GM21526 (cell line): ENCODE measurements at regions not wholly inside any gene's neighbourhood (a gene's known extent, or its start where the extent isn't known, plus 50 kb on each side); places are given as distances from the start of the nearest gene placed in this dataset.
"Not testable (repeated sequence)": the region's sequence is repeated elsewhere in the genome, so short reads cannot be mapped to it uniquely, and the experiment has no call there.

Source experiments
- ATAC-seq: cut with Tn5 transposase; IDR thresholded peaks from one replicate; pipeline ENCODE4 v1.9.1; 2021; ENCODE audit warnings: moderate library complexity; ENCODE audit not compliant: unreplicated experiment, low FRiP score

DNA sequence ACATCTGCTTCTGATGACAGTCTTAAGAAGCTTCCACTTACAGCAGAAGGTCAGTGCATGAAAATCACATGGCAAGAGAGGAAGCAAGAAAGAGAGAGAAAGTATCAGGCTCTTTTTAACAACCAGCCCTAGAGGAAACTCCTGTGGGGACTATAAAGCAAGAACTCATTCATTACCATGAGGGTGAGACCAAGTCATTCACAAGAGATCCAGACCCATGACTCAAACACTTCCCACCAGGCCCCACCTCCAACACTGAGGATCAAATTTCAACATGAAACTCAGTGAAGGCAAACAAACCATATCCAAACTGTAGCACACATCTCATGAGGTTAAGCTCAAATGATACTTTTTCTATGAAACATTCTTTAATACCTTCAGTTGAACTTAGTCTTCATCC lies 643.2 kb upstream of the SYNCRIP start:
- no peak for ATAC-seq

DNA sequence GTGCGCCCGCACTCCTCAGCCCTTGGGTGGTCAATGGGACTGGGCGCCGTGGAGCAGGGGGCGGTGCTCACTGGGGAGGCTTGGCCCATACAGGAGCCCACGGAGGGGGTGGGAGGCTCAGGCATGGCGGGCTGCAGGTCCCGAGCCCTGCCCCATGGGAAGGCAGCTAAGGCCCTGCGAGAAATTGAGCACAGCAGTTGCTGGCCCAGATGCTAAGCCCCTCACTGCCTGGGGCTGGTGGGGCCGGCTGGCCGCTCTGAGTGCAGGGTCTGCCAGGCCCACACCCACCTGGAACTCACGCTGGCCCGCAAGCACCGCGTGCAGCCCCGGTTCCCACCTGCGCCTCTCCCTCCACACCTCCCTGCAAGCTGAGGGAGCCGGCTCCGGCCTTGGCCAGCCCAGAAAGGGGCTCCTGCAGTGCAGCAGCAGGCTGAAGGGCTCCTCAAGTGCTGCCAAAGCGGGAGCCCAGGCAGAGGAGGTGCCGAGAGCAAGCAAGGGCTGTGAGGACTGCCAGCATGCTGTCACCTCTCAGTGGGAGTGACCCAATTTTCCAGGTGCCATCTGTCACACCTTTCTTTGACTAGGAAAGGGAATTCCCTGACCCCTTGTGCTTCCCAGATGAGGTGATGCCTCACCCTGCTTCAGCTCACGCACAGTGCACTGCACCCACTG lies 642.3 kb upstream of the SYNCRIP start:
- not testable (repeated sequence) for ATAC-seq

DNA sequence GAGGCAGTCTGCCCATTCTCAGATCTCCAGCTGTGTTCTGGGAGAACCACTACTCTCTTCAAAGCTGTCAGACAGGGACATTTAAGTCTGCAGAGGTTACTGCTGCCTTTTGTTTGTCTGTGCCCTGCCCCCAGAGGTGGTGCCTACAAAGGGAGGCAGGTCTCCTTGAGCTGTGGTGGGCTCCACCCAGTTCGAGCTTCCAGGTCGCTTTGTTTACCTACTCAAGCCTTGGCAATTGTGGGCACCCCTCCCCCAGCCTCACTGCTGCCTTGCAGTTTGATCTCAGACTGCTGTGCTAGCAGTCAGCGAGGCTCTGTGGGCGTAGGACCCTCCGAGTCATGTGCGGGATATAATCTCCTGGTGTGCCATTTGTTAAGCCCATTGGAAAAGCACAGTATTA lies 640.9 kb upstream of the SYNCRIP start:
- not testable (repeated sequence) for ATAC-seq

DNA sequence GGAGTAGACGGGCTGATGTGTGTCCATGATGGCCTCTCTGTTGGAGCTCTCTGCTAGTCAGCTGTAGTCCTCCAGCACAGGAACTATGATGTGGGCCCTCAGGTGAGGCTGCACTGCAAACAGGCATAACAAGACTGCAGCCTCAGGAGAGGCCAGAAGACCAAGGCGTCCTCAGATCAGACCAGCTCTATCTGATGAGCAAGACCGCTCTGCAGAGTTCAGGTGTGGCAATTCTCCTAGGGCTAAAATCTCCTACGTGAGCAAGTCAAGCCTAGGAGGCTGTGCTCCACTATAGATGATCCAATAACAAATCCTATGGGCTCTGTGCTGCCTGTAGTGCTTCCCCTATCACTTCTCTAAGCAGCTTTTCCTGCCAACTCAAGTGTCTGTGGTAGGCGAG lies 633.4 kb upstream of the SYNCRIP start:
- ATAC-seq, result no peak

DNA sequence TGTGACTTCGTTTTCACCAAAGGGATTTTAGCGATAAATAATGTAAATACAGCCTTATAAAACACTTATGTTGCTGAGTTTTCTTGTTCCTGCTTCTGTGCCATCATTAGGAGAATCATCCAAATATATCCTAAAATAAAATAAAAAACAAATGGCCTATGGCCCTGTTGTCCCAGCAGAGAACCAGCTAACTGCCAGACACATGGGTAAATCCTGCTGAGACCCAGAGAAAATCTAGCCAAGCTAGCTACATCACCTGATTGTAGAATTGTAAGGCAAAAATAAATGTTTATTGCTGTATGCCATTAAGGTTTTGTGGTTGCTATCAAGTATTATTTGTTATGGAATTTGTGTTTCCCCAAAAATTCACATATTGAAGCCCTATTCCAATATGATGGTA lies 631.2 kb upstream of the SYNCRIP start:
- ATAC-seq, result no peak

DNA sequence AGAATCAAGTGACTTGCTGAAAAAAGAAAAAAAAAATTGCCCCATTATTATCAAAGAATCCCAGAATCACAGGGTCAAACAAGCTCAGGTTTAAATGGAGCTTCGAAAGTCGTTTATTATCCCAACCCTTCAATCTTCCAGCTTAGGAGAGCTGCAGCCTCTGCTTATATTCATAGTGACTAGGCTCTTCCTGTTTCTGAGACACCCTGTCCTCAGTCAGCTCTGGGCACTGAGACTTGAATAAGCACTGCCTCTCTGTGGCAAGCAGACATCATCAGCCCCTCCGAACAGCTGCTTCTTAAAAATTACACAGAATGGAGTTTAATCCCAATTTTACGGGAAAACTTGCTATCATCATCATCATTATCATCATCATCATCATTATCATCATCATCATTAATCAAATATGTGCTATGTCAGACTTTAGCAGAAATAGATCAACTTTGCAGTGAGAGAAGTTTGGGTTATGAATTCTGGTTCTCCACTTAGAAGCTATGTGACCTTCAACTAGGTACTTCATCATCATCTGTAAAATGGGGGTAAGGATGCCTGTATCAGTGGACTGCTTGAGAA lies 614.0 kb upstream of the SYNCRIP start:
- ATAC-seq, result no peak

DNA sequence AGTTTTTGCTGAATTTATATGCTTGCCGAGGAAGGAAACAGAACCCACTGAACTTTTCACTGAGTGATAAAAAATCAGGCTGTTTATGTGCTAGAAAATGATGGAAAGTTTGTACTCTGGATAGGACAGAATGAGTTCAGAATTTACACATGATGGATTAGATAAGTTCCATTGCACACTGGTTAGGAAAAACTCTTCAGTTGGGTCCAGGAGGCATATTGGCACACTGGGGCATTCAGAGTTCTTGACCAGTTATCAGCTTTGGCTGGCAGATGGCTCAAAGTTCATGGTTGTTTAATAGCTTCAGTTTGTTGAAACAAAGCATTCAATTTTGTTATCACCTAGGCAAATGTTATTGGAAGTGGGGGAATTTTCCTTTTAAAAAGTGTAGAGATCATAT lies 613.3 kb upstream of the SYNCRIP start:
- ATAC-seq, result no peak

DNA sequence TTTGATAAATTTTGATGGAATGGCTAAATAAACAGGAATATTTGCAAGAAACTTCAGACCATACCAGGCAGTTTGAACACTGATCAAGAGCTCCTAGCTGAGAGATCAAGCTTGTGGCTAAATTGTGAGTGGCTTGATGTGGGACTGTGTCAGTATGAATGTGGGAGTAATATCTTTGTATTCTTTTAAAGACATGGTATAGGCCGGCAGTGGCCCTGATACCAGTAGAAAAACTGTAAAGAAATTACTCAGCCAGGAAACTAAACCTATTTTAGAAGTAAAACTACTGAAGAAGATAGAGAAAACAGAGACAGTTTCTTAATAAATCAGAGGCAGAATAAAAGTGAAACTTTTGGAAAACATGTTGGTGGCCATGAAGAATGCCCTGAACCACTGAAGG lies 608.4 kb upstream of the SYNCRIP start:
- ATAC-seq, result no peak

DNA sequence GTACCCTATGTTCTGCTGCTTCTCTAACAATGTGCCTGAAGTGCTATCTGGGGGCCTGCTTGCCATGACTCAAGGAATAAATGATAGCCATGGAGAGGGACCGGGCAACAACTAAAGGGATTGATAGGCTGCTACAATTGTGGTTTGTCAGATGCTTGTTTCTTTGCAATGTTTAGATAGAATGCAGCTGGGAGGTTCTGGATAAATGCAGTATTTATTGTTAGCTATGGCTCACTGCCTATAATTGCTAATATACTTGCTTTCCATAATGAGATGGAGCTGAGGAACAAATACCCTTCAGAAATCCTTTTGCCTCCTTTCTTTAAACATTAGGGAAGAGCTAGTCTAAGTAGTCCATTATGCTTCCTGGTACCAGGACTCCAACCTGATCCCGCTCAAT lies 575.2 kb upstream of the SYNCRIP start:
- ATAC-seq, result no peak

DNA sequence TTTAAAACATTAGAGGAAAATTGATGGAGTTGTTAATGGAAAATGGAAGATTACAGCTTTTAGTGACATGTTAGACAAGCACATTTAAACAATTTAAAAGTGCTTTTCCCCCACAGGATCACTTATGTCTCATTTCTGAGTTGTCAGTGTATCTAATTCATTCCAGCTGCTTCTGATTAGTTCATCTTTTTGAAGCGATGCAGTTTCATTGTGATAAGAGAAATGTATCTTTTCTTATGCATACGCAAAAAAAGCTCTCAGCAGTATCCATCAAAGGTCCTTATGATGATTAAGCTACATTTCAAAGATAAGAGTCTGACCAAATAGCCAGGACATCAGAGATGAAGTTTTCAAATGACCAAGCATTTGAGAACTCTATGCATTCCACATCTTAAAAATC lies 572.6 kb upstream of the SYNCRIP start:
- ATAC-seq, result no peak

DNA sequence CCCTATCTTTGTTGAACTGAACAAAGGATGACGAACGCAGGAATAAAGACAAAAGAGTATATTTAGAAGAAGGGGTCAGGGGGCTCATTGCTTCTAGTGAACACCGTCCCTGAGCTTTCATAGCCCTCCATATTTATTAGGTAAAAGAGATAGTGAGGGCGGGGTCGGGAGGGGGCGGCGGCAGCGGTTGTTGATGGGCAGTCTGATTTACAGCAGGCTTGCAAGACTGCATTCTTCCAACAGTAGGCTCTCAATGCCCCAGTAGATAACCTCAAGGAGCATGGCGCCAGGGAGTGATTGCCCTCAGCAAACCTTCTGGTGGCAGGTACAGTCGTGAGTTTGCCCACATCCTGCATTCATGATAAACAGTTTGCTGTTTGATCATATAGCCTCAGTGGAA lies 563.3 kb upstream of the SYNCRIP start:
- no peak for ATAC-seq

DNA sequence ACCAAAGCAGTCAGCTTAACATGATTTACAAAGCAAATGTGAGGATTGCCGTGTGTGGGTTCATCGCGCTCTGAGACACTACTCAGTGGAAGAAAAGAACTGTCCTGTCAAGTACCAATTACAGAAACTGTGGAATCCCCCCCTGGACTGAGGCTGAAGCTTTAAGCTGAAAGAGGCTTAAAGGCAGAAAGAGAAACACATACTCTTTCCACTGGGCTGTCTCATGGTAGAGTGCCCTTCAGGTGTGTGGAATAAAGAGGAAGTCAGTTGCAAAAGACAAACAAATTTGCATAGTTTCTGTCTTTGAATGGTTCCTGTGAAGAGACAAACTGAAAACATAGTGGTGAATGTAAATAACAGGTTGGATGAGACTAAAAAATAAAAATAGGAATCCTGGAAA lies 560.4 kb upstream of the SYNCRIP start:
- no peak for ATAC-seq

DNA sequence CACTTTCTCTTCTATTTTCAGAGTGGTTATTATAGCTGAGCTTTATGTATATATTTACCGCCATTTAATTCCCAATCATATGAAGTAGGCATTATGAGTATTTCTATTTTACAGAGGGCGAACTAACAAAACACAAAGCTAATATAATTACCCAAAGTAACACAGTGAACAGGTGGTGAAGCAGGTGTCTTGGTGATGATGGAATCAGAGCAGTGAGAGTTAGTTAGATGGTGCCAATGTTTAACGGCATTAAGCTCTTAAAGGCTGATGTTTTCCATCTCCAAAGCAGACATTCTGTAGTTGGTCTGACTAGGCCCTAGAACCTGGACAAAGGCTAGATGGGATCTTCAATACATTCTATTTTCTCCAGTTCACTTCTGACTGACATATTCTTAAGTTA lies 551.1 kb upstream of the SYNCRIP start:
- no peak for ATAC-seq

DNA sequence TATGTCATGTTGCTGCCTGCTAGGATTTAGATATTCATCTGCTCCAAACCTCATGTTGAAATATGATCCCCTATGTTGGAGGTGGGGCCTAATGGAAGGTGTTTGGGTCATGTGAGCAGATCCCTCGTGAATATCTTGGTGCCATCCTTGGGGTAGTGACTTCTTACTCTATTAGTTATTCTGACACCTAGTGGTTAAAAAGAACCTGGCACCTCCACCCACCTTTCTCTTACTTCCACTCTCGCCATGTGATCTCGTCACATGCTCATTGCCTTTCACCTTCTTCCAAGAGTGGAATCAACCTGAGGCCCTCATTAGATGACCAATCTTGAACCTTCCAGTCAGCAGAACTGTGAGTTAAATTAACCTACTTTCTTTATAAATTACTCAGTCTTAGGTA lies 549.4 kb upstream of the SYNCRIP start:
- peak; percentile 81 for ATAC-seq

DNA sequence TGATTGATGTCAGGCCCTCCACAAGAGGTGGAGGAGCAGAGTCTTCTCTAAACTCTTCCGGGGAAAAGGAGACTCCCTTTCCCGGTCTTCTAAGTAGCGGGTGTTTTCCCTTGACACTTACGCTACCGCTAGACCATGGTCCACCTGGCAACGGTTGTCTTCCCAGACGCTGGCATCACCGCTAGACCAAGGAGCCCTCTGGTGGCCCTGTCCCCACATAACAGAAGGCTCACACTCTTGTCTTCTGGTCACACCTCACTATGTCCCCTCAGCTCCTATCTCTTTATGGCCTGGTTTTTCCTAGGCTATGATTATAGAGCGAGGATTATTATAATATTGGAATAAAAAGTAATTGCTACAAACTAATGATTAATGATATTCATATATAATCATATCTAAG lies 532.5 kb upstream of the SYNCRIP start:
- not testable (repeated sequence) for ATAC-seq

DNA sequence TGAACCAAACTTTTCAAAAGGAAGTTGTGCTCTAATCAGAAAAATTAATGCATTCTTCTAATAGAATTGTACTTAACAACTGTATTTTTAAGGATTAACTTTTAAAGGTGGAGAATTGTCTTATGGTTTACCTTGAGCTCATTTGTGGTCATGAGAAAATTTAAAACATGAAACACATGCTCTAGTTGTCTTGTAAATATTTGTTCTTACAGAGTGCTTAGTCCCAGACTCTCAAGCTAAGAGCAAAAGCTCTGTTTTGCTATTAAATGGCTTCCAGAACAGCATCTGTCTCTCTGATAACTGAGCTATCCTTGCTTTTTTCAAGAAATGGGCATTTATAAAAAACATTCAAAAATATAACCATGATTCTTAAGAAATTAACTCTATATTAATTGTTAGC lies 512.2 kb upstream of the SYNCRIP start:
- no peak for ATAC-seq

DNA sequence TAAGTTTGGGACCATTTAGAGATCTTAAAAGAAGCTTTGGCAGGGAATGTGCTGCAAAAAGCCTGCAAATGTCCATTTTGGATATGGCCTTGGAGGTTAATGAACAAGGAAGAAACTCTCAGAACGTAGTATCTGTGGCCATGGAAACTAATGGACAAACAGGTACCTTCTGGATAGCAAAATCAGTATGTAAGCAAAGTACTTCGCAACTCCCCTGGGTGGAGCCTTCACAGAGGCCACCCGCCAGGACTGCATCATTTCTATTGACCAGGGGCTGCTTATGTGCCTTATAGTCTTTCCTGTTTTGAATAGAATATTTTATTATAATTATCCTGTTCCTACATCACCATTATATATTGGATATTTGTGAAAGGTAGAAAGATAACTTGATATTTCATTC lies 510.8 kb upstream of the SYNCRIP start:
- ATAC-seq, result no peak

DNA sequence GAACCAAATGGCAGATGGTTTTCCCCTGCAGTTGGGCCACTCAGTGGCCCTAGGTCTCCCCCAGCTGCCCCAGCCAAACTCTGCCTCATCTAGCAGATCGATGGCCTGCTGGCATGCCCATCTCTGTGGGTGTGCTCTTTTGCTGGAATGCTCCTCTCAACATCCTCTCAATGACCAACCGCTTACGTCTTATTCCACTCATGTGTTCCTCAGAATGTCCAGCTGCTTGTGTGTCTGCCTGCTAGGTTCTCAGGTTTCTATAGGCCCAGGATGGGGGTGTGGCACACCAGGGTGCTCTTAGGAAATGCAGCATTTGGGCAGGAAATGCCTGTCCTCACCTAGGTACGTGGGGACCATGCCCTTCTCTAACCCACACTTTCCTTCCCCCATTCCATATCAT lies 509.9 kb upstream of the SYNCRIP start:
- ATAC-seq, result no peak

DNA sequence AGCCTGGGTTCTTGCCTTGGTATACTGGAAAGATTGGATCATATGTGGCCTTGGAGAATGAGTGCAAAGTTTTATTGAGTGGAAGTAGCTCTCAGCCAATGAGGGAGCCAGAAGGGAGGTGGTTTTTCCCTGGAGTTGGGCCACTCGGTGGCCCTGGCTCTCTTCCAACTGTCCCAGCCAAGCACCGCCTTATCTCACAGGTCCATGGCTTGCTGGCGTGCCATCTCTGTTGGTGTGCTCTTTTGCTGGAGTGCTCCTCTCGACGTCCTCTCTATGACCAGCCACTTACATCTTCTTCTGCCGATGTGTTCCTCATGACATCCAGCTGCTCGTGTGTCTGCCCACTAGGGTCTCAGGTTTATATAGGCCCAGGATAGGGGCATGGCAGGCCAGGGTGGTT lies 505.9 kb upstream of the SYNCRIP start:
- no peak for ATAC-seq

DNA sequence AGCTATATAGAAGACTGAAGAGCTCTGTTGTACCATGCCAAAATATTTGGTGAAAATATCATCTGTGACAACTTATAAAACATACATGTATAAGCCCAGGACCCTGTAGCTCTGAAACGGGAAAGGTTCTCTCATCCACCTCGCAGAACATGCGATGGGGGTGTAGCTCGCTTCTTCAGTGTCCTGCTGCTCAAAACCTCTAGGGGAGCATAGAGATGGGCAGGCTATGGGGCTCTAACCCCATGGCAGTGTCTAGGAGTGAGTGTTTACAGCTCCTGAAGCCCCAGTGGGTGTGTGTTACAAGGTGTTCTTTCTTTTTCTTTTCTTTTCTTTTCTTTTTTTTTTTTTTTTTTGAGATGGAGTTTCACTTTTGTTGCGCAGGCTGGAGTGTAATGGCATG lies 505.2 kb upstream of the SYNCRIP start:
- ATAC-seq, result no peak

DNA sequence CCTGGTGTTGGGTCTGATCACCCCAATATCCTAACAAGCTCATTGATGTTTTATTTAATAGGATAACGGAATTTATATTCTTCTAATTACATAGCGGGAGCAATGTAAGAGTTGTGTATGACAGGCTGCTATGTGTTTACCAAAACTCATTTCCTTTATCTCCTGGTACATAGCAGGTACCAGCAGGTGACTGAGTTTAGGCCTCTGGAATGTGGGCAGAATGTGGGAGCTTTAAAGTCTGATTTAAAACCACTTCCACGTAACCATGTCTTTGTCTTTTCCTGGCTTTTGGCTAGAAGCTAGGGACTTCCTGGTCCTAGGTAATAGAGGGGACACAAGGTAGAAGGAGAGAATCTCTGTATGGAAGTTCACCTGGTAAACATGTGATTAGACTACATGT lies 504.6 kb upstream of the SYNCRIP start:
- ATAC-seq, result no peak

DNA sequence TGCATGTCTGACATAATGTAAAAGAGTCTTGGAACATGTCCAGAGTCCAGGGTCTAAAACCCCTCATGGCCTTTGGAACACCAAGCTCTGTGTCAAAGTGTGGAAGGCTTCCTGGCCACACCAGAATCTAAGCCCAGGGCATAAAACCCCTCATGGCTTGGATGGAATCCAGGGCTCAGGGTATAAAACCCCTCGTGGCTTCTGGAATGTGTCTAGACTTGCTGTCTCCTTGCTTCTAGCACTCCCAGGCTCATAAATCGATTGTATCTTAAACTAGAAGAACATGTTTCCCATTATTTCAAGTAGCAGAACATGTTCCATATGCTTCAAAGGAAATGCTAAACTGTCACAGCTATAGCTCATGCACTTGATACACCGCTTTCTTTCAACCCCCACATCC lies 504.1 kb upstream of the SYNCRIP start:
- not testable (repeated sequence) for ATAC-seq

DNA sequence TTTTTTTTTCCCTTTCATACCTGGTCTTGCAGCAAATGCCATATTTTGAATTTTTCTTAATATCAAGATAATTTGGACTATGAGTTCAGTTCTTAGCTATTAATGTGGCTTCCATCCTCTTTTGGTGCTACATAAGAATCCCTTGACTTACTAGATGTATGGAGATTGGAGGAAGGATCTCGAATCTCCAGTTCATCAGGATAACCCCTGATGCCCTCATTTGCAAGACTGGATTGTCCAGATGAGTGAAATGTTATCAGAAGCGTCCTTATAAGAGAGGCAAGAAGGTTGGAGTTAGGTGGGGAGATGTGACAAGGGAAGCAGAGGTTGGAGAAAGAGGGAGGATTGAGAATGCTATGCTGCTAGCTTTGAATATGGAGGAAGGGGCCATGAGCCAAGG lies 499.6 kb upstream of the SYNCRIP start:
- no peak for ATAC-seq
